GM23338 (cell line): ENCODE measurements at regions not wholly inside any gene's neighbourhood (a gene's known extent, or its start where the extent isn't known, plus 50 kb on each side); places are given as distances from the start of the nearest gene placed in this dataset.

Experiments
- CREB1 ChIP-seq: fragments of 250-450 bp; sonication (Bioruptor Pico); IDR thresholded peaks from 2 replicates; pipeline ENCODE4 v1.5.0; 2020; ENCODE audit warnings: low read depth, mild to moderate bottlenecking, moderate library complexity
- EZH2 ChIP-seq: fragments of 200-600 bp; sonication (generic); IDR thresholded peaks from one replicate; pipeline ENCODE4 v1.8.0; 2017; ENCODE audit warnings: antibody characterized with exemption, mild to moderate bottlenecking, low read depth; ENCODE audit not compliant: unreplicated experiment
- EZH2phosphoT487 ChIP-seq: fragments of 200-600 bp; sonication (generic); IDR thresholded peaks from one replicate; pipeline ENCODE4 v1.8.1; 2018; ENCODE audit warnings: antibody characterized with exemption; ENCODE audit not compliant: unreplicated experiment
- JUNB ChIP-seq: IDR thresholded peaks from one replicate; pipeline ENCODE4 v1.6.1; 2016; ENCODE audit warnings: antibody characterized with exemption; ENCODE audit not compliant: unreplicated experiment
- POLR2AphosphoS5 ChIP-seq: IDR thresholded peaks from 2 replicates; pipeline ENCODE4 v1.6.1; 2016; ENCODE audit warnings: antibody characterized with exemption, low read depth
- REST ChIP-seq: IDR thresholded peaks from one replicate; pipeline ENCODE4 v1.6.1; 2018; ENCODE audit warnings: antibody characterized with exemption; ENCODE audit not compliant: unreplicated experiment
- STAT1 ChIP-seq: IDR thresholded peaks from one replicate; pipeline ENCODE4 v1.6.1; 2016; ENCODE audit warnings: antibody characterized with exemption; ENCODE audit not compliant: unreplicated experiment
- TF ChIP-seq, protein P1 (sequence below), 2 experiments: fragments of 200-600 bp in 1 of 2; sonication (generic) in 1 of 2; conservative IDR thresholded peaks; 2 replicates each; pipeline versions ENCODE4 v1.5.1 to v1.6.1; 2016 to 2017; ENCODE audit warnings: antibody characterized with exemption in 2 of 2, low read depth in 2 of 2, mild to moderate bottlenecking in 2 of 2, moderate library complexity in 1 of 2

DNA sequence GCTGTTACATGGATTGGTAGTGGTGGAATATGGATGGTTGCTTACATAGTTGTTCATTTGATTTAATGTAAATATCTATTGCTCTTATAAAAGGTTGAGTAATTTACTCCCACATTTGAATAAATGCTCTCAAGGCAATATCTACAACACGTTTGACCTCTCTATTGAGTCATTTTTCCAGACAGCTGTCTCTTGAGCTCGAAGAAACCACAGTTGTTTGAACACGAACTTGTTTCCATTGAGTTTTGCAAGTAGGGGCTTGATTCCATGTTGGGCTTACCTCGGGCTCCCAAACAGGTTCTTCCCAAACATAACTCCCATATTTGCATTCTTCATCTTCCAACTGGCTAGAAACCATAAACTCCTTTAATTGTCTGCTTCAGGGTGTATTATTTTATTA, 115.0 kb upstream of the HMHB1 start:
- TF ChIP-seq, protein P1, sequence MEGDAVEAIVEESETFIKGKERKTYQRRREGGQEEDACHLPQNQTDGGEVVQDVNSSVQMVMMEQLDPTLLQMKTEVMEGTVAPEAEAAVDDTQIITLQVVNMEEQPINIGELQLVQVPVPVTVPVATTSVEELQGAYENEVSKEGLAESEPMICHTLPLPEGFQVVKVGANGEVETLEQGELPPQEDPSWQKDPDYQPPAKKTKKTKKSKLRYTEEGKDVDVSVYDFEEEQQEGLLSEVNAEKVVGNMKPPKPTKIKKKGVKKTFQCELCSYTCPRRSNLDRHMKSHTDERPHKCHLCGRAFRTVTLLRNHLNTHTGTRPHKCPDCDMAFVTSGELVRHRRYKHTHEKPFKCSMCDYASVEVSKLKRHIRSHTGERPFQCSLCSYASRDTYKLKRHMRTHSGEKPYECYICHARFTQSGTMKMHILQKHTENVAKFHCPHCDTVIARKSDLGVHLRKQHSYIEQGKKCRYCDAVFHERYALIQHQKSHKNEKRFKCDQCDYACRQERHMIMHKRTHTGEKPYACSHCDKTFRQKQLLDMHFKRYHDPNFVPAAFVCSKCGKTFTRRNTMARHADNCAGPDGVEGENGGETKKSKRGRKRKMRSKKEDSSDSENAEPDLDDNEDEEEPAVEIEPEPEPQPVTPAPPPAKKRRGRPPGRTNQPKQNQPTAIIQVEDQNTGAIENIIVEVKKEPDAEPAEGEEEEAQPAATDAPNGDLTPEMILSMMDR (conservative IDR thresholded peaks at IDR 0.05; ENCODE audit: low read depth in 2 of 2): no peak
- TF ChIP-seq CREB1 (CRISPR knock-in tag) (no peak), REST (no peak), EZH2phosphoT487 (no peak), JUNB (no peak), EZH2 (no peak), POLR2AphosphoS5 (no peak), STAT1 (no peak)
